ENCODE measurements at regions not wholly inside any gene's neighbourhood (a gene's known extent, or its start where the extent isn't known, plus 50 kb on each side); places are given as distances from the start of the nearest gene placed in this dataset.

GRCh38 chr14:85291731-85292130 is 238.2 kb upstream of the FLRT2 start:
- no peaks in the 10 kb centered on the region for H3F3A ChIP-seq (replicated peaks; ENCODE audit: low read depth)
- Mint-ChIP-seq H3K36me3 (ENCODE audit: low read depth) (no peaks in the 10 kb centered on the region), H3K4me3 (no peak overlapping the region), H3K27ac (no peak overlapping the region), H3K4me1 (no peaks in the 10 kb centered on the region), H3K9me3 (no peaks in the 10 kb centered on the region), H3K27me3 (ENCODE audit: insufficient read depth, low read depth, poor library complexity) (no peaks in the 10 kb centered on the region)
- TF ChIP-seq NANOG (IDR thresholded peaks at IDR 0.05; ENCODE audit: borderline replicate concordance) (no peak), ETS1 (IDR thresholded peaks at IDR 0.05) (no peak), ZNF114 (CRISPR knock-in tag; IDR thresholded peaks at IDR 0.05) (no peak), JUNB (IDR thresholded peaks at IDR 0.05; ENCODE audit: unreplicated experiment) (no peak), ZNF331 (CRISPR knock-in tag; IDR thresholded peaks at IDR 0.05; ENCODE audit: low read depth) (no peak), EZH2 (IDR thresholded peaks at IDR 0.05; ENCODE audit: low read depth, unreplicated experiment) (no peak), EZH2phosphoT487 (IDR thresholded peaks at IDR 0.05; ENCODE audit: unreplicated experiment) (no peak), STAT1 (IDR thresholded peaks at IDR 0.05; ENCODE audit: unreplicated experiment) (no peak), POLR2AphosphoS5 (IDR thresholded peaks at IDR 0.05; ENCODE audit: low read depth) (no peak), ZNF462 (CRISPR knock-in tag; IDR thresholded peaks at IDR 0.05) (no peak), CREB1 (CRISPR knock-in tag; IDR thresholded peaks at IDR 0.05; ENCODE audit: low read depth) (no peak)
- TF ChIP-seq, protein P1, sequence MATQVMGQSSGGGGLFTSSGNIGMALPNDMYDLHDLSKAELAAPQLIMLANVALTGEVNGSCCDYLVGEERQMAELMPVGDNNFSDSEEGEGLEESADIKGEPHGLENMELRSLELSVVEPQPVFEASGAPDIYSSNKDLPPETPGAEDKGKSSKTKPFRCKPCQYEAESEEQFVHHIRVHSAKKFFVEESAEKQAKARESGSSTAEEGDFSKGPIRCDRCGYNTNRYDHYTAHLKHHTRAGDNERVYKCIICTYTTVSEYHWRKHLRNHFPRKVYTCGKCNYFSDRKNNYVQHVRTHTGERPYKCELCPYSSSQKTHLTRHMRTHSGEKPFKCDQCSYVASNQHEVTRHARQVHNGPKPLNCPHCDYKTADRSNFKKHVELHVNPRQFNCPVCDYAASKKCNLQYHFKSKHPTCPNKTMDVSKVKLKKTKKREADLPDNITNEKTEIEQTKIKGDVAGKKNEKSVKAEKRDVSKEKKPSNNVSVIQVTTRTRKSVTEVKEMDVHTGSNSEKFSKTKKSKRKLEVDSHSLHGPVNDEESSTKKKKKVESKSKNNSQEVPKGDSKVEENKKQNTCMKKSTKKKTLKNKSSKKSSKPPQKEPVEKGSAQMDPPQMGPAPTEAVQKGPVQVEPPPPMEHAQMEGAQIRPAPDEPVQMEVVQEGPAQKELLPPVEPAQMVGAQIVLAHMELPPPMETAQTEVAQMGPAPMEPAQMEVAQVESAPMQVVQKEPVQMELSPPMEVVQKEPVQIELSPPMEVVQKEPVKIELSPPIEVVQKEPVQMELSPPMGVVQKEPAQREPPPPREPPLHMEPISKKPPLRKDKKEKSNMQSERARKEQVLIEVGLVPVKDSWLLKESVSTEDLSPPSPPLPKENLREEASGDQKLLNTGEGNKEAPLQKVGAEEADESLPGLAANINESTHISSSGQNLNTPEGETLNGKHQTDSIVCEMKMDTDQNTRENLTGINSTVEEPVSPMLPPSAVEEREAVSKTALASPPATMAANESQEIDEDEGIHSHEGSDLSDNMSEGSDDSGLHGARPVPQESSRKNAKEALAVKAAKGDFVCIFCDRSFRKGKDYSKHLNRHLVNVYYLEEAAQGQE (IDR thresholded peaks at IDR 0.05; ENCODE audit: unreplicated experiment): no peak
- TF ChIP-seq, protein P2, sequence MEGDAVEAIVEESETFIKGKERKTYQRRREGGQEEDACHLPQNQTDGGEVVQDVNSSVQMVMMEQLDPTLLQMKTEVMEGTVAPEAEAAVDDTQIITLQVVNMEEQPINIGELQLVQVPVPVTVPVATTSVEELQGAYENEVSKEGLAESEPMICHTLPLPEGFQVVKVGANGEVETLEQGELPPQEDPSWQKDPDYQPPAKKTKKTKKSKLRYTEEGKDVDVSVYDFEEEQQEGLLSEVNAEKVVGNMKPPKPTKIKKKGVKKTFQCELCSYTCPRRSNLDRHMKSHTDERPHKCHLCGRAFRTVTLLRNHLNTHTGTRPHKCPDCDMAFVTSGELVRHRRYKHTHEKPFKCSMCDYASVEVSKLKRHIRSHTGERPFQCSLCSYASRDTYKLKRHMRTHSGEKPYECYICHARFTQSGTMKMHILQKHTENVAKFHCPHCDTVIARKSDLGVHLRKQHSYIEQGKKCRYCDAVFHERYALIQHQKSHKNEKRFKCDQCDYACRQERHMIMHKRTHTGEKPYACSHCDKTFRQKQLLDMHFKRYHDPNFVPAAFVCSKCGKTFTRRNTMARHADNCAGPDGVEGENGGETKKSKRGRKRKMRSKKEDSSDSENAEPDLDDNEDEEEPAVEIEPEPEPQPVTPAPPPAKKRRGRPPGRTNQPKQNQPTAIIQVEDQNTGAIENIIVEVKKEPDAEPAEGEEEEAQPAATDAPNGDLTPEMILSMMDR (conservative IDR thresholded peaks at IDR 0.05; ENCODE audit: low read depth in 2 of 2): no peak
- no peak for DNase-seq (ENCODE audit: low spot score)
- no peak for ATAC-seq
- no peak overlapping the region for H3K4me2 ChIP-seq
- no peak overlapping the region for H3K4me3 ChIP-seq
- H3K36me3 ChIP-seq (ENCODE audit: insufficient read depth): no peaks in the 10 kb centered on the region
- no peaks in the 10 kb centered on the region for H4K20me1 ChIP-seq (replicated peaks; ENCODE audit: insufficient read depth)
- no peak overlapping the region for H3K27ac ChIP-seq (ENCODE audit: low read depth)
- no peaks in the 10 kb centered on the region for H3K9me2 ChIP-seq (ENCODE audit: insufficient read depth)
- H3K79me2 ChIP-seq (replicated peaks; ENCODE audit: insufficient read depth): no peaks in the 10 kb centered on the region
- no peak overlapping the region for H2AFZ ChIP-seq
- no peaks in the 10 kb centered on the region for H3K27me3 ChIP-seq (ENCODE audit: insufficient read depth)
- H3K4me1 ChIP-seq (ENCODE audit: insufficient read depth): no peaks in the 10 kb centered on the region

All from GM23338 (cell line).